ENCODE measurements at regions not wholly inside any gene's neighbourhood (a gene's known extent, or its start where the extent isn't known, plus 50 kb on each side); places are given as distances from the start of the nearest gene placed in this dataset.

- Histone ChIP-seq H3K27me3 (ENCODE audit: control insufficient read depth in 2 of 2, insufficient read depth in 2 of 2, low read length in 2 of 2) (no peaks in the 10 kb centered on the region), H3K4me1 (ENCODE audit: control insufficient read depth, extremely low read depth, insufficient read depth, low read length) (no peaks in the 10 kb centered on the region), H4K20me1 (replicated peaks; ENCODE audit: control insufficient read depth, extremely low read depth, insufficient read depth, low read length) (no peaks in the 10 kb centered on the region), H3K79me2 (ENCODE audit: control insufficient read depth, insufficient read depth, low read length) (no peaks in the 10 kb centered on the region), H3K4me3 (replicated peaks in 1 of 3; ENCODE audit: insufficient read depth in 1 of 3, low read depth in 1 of 3, low read length in 3 of 3) (no peak overlapping the region), H3K27ac (ENCODE audit: insufficient read depth, low read depth, low read length) (no peak overlapping the region), H3K9me1 (replicated peaks; ENCODE audit: control insufficient read depth, extremely low read depth, insufficient read depth, low read length) (no peaks in the 10 kb centered on the region), H2AFZ (ENCODE audit: low read depth, low read length) (no peak overlapping the region), H3K9me3 (replicated peaks; ENCODE audit: control insufficient read depth, insufficient read depth, low read length) (no peaks in the 10 kb centered on the region), H3K36me3 (ENCODE audit: control insufficient read depth in 2 of 2, extremely low read depth in 1 of 2, insufficient read depth in 2 of 2, low read length in 2 of 2) (no peaks in the 10 kb centered on the region), H3K4me2 (ENCODE audit: insufficient read depth, low read length) (no peak overlapping the region), H3K9ac (replicated peaks; ENCODE audit: extremely low read depth, insufficient read depth, low read length) (no peak overlapping the region)
- intact Hi-C loops (cut with micrococcal nuclease): no loop called here
- TF ChIP-seq JUN (IDR thresholded peaks at IDR 0.05; ENCODE audit: borderline replicate concordance, insufficient read depth, insufficient read length, low read depth) (no peak), EZH2 (IDR thresholded peaks at IDR 0.05; ENCODE audit: borderline replicate concordance, low read depth, low read length, severe bottlenecking) (no peak), MYC (IDR thresholded peaks at IDR 0.05; ENCODE audit: low read depth, low read length) (no peak), POLR2AphosphoS5 (IDR thresholded peaks at IDR 0.05; ENCODE audit: insufficient read depth, low read depth, low read length) (no peak), FOS (IDR thresholded peaks at IDR 0.05; ENCODE audit: borderline replicate concordance, insufficient read depth, low read length) (no peak), POLR2A (IDR thresholded peaks at IDR 0.05; ENCODE audit: low read depth, low read length) (no peak), GATA2 (IDR thresholded peaks at IDR 0.05; ENCODE audit: insufficient read depth, insufficient read length, low read depth, low read length) (no peak)
- TF ChIP-seq, protein P1, sequence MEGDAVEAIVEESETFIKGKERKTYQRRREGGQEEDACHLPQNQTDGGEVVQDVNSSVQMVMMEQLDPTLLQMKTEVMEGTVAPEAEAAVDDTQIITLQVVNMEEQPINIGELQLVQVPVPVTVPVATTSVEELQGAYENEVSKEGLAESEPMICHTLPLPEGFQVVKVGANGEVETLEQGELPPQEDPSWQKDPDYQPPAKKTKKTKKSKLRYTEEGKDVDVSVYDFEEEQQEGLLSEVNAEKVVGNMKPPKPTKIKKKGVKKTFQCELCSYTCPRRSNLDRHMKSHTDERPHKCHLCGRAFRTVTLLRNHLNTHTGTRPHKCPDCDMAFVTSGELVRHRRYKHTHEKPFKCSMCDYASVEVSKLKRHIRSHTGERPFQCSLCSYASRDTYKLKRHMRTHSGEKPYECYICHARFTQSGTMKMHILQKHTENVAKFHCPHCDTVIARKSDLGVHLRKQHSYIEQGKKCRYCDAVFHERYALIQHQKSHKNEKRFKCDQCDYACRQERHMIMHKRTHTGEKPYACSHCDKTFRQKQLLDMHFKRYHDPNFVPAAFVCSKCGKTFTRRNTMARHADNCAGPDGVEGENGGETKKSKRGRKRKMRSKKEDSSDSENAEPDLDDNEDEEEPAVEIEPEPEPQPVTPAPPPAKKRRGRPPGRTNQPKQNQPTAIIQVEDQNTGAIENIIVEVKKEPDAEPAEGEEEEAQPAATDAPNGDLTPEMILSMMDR (IDR thresholded peaks at IDR 0.05; ENCODE audit: extremely low read depth in 1 of 2, insufficient read depth in 1 of 2, low read depth in 1 of 2, low read length in 2 of 2): no peak
- TF ChIP-seq, protein P2, sequence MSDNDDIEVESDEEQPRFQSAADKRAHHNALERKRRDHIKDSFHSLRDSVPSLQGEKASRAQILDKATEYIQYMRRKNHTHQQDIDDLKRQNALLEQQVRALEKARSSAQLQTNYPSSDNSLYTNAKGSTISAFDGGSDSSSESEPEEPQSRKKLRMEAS (IDR thresholded peaks at IDR 0.05; ENCODE audit: insufficient read depth, insufficient read length): no peak
- no TSS peak for BruUV-seq (replicated peaks)
- DNase-seq (ENCODE audit: low read depth, low spot score): no peak
- CTCF ChIA-PET: no interaction called here
- POLR2A ChIA-PET: no interaction called here
- FAIRE-seq: no peak
- dilution Hi-C loops (cut with MboI; ENCODE audit: extremely low pct_ligation_motif_present, low sequenced_read_pairs): no loop called here
Measured at GRCh38 chr3:177375316-177375715, 178.0 kb upstream of the TBL1XR1 start.
